Stimulated activated naive CD8-positive, alpha-beta T cell treated with anti-CD3 and anti-CD28 coated beads, Interleukin-15, Interleukin-2, amounts not matched to agents 100 ng/mL and 50 ng/mL, for 24 hours (primary cell): ENCODE measurements at regions not wholly inside any gene's neighbourhood (a gene's known extent, or its start where the extent isn't known, plus 50 kb on each side); places are given as distances from the start of the nearest gene placed in this dataset.
"Not testable (repeated sequence)": the region's sequence is repeated elsewhere in the genome, so short reads cannot be mapped to it uniquely, and the experiment has no call there.

Experiments used
- H3K27ac Mint-ChIP-seq: one replicate; pipeline ENCODE4 v1.8.0; 2021; ENCODE audit warnings: mild to moderate bottlenecking, mixed read lengths
- H3K27me3 Mint-ChIP-seq: one replicate; pipeline ENCODE4 v1.8.0; 2021; ENCODE audit warnings: mixed read lengths
- H3K36me3 Mint-ChIP-seq: one replicate; pipeline ENCODE4 v1.8.0; 2021; ENCODE audit warnings: low read depth, mixed read lengths
- H3K4me1 Mint-ChIP-seq: one replicate; pipeline ENCODE4 v1.8.0; 2021; ENCODE audit warnings: low read depth, mixed read lengths
- H3K4me3 Mint-ChIP-seq: one replicate; pipeline ENCODE4 v1.8.0; 2021; ENCODE audit warnings: mild to moderate bottlenecking, mixed read lengths
- H3K9me3 Mint-ChIP-seq: one replicate; pipeline ENCODE4 v1.8.0; 2021; ENCODE audit warnings: mixed read lengths

- no peaks in the 10 kb centered on the region for H3K36me3 Mint-ChIP-seq
- H3K4me1 Mint-ChIP-seq, result no peaks in the 10 kb centered on the region
Observed at GRCh38 chr6:92648364-92649086, 770.8 kb downstream of the EPHA7 start.

GRCh38 chr6:92647630-92648029, 771.7 kb downstream of the EPHA7 start:
- no peaks in the 10 kb centered on the region for H3K4me1 Mint-ChIP-seq
- no peak overlapping the region for H3K4me3 Mint-ChIP-seq
- no peaks in the 10 kb centered on the region for H3K36me3 Mint-ChIP-seq
- H3K27me3 Mint-ChIP-seq, result no peaks in the 10 kb centered on the region
- H3K9me3 Mint-ChIP-seq, result peaks cover 13% of the 10 kb centered on the region
- no peak overlapping the region for H3K27ac Mint-ChIP-seq

More at GRCh38 chr6:92648364-92649086, 770.8 kb downstream of the EPHA7 start:
- peaks cover 14% of the 10 kb centered on the region for H3K9me3 Mint-ChIP-seq
- H3K27me3 Mint-ChIP-seq, result no peaks in the 10 kb centered on the region
- no peak overlapping the region for H3K4me3 Mint-ChIP-seq
- H3K27ac Mint-ChIP-seq, result no peak overlapping the region

- H3K4me3 Mint-ChIP-seq, H3K27me3 Mint-ChIP-seq, H3K27ac Mint-ChIP-seq, H3K4me1 Mint-ChIP-seq, H3K36me3 Mint-ChIP-seq, H3K9me3 Mint-ChIP-seq: not testable (repeated sequence)
Observed at GRCh38 chr6:92644104-92644791, 775.1 kb downstream of the EPHA7 start.

- Mint-ChIP-seq H3K9me3 (peaks cover 6% of the 10 kb centered on the region), H3K36me3 (no peaks in the 10 kb centered on the region), H3K4me3 (no peak overlapping the region), H3K27ac (no peak overlapping the region), H3K27me3 (no peaks in the 10 kb centered on the region), H3K4me1 (no peaks in the 10 kb centered on the region)
Observed at GRCh38 chr6:92635553-92636153, 783.7 kb downstream of the EPHA7 start.

- H3K36me3 Mint-ChIP-seq, result no peaks in the 10 kb centered on the region
- H3K4me3 Mint-ChIP-seq, result no peak overlapping the region
- H3K9me3 Mint-ChIP-seq, result peaks cover 6% of the 10 kb centered on the region
- no peaks in the 10 kb centered on the region for H3K4me1 Mint-ChIP-seq
- no peaks in the 10 kb centered on the region for H3K27me3 Mint-ChIP-seq
- H3K27ac Mint-ChIP-seq, result no peak overlapping the region
Observed at GRCh38 chr6:92634561-92634960, 784.8 kb downstream of the EPHA7 start.

GRCh38 chr6:92623431-92623830, 795.9 kb downstream of the EPHA7 start:
- no peaks in the 10 kb centered on the region for H3K27me3 Mint-ChIP-seq

GRCh38 chr6:92617721-92618120, 801.6 kb downstream of the EPHA7 start:
- no peak overlapping the region for H3K4me3 Mint-ChIP-seq
- no peak overlapping the region for H3K27ac Mint-ChIP-seq
- peaks cover 14% of the 10 kb centered on the region for H3K9me3 Mint-ChIP-seq
- H3K27me3 Mint-ChIP-seq, result no peaks in the 10 kb centered on the region
- no peaks in the 10 kb centered on the region for H3K4me1 Mint-ChIP-seq
- no peaks in the 10 kb centered on the region for H3K36me3 Mint-ChIP-seq

More at GRCh38 chr6:92623431-92623830, 795.9 kb downstream of the EPHA7 start:
- H3K4me3 Mint-ChIP-seq, result no peak overlapping the region
- H3K4me1 Mint-ChIP-seq, result no peaks in the 10 kb centered on the region
- no peaks in the 10 kb centered on the region for H3K9me3 Mint-ChIP-seq
- no peaks in the 10 kb centered on the region for H3K36me3 Mint-ChIP-seq
- no peak overlapping the region for H3K27ac Mint-ChIP-seq

GRCh38 chr6:92608751-92609150, 810.6 kb downstream of the EPHA7 start:
- Mint-ChIP-seq H3K9me3 (peaks cover 25% of the 10 kb centered on the region), H3K36me3 (no peaks in the 10 kb centered on the region), H3K27me3 (no peaks in the 10 kb centered on the region), H3K4me1 (no peaks in the 10 kb centered on the region), H3K4me3 (no peak overlapping the region), H3K27ac (no peak overlapping the region)

- no peaks in the 10 kb centered on the region for H3K36me3 Mint-ChIP-seq
- H3K4me3 Mint-ChIP-seq, result no peak overlapping the region
Observed at GRCh38 chr6:92593201-92593600, 826.2 kb downstream of the EPHA7 start.

GRCh38 chr6:92589996-92590395, 829.4 kb downstream of the EPHA7 start:
- Mint-ChIP-seq H3K27me3 (no peaks in the 10 kb centered on the region), H3K4me3 (no peak overlapping the region), H3K27ac (no peak overlapping the region), H3K36me3 (no peaks in the 10 kb centered on the region), H3K9me3 (no peaks in the 10 kb centered on the region), H3K4me1 (no peaks in the 10 kb centered on the region)

More at GRCh38 chr6:92593201-92593600, 826.2 kb downstream of the EPHA7 start:
- Mint-ChIP-seq H3K27ac (no peak overlapping the region), H3K4me1 (no peaks in the 10 kb centered on the region), H3K9me3 (no peaks in the 10 kb centered on the region), H3K27me3 (no peaks in the 10 kb centered on the region)

- Mint-ChIP-seq H3K4me1 (no peaks in the 10 kb centered on the region), H3K27ac (no peak overlapping the region), H3K9me3 (no peaks in the 10 kb centered on the region), H3K36me3 (no peaks in the 10 kb centered on the region), H3K27me3 (no peaks in the 10 kb centered on the region), H3K4me3 (no peak overlapping the region)
Observed at GRCh38 chr6:92588148-92588547, 831.2 kb downstream of the EPHA7 start.

GRCh38 chr6:92587525-92587924, 831.8 kb downstream of the EPHA7 start:
- Mint-ChIP-seq H3K36me3 (no peaks in the 10 kb centered on the region), H3K27me3 (no peaks in the 10 kb centered on the region), H3K4me1 (no peaks in the 10 kb centered on the region), H3K27ac (no peak overlapping the region), H3K4me3 (no peak overlapping the region), H3K9me3 (no peaks in the 10 kb centered on the region)

GRCh38 chr6:92586236-92586977, 833.0 kb downstream of the EPHA7 start:
- no peak overlapping the region for H3K4me3 Mint-ChIP-seq
- H3K27me3 Mint-ChIP-seq, result no peaks in the 10 kb centered on the region
- no peak overlapping the region for H3K27ac Mint-ChIP-seq
- H3K4me1 Mint-ChIP-seq, result no peaks in the 10 kb centered on the region
- H3K9me3 Mint-ChIP-seq, result peaks cover 7% of the 10 kb centered on the region
- H3K36me3 Mint-ChIP-seq, result no peaks in the 10 kb centered on the region

- Mint-ChIP-seq H3K4me3 (no peak overlapping the region), H3K36me3 (no peaks in the 10 kb centered on the region), H3K9me3 (peaks cover 19% of the 10 kb centered on the region), H3K4me1 (no peaks in the 10 kb centered on the region), H3K27ac (no peak overlapping the region), H3K27me3 (no peaks in the 10 kb centered on the region)
Observed at GRCh38 chr6:92582211-92582610, 837.1 kb downstream of the EPHA7 start.
